Prostate gland (tissue), 2 donors: ENCODE measurements at regions not wholly inside any gene's neighbourhood (a gene's known extent, or its start where the extent isn't known, plus 50 kb on each side); places are given as distances from the start of the nearest gene placed in this dataset.

Experiments used
- DNase-seq: peaks from one replicate; pipeline ENCODE4 v3.0.0-alpha.2; 2019; ENCODE audit warnings: low spot score
- H3K27ac ChIP-seq, 2 donors: fragments of 200-600 bp; sonication (generic); 2 replicates each; pipeline ENCODE4 v1.5.1; 2017 to 2019
- H3K27me3 ChIP-seq: fragments of 200-600 bp; sonication (generic); replicated peaks from 2 replicates; pipeline ENCODE4 v1.5.1; 2019; ENCODE audit not compliant: insufficient read depth
- H3K36me3 ChIP-seq, 2 donors: fragments of 200-600 bp; sonication (generic); 1 replicate in 1 of 2; 2 replicates in 1 of 2; pipeline versions ENCODE4 v1.5.1 to v1.8.1; 2017 to 2019
- H3K4me1 ChIP-seq: fragments of 200-600 bp; sonication (generic); replicated peaks from 2 replicates; pipeline ENCODE4 v1.5.1; 2019
- H3K4me3 ChIP-seq, 2 donors: fragments of 200-600 bp; sonication (generic); 2 replicates each; pipeline ENCODE4 v1.5.1; 2017 to 2019
- H3K9me3 ChIP-seq: fragments of 200-600 bp; sonication (generic); 2 replicates; pipeline ENCODE4 v1.5.1; 2017
- CTCF ChIP-seq, 4 experiments: fragments of 200-600 bp in 2 of 4; fragments of 450-650 bp in 2 of 4; sonication (generic) in 2 of 4; IDR thresholded peaks; 1 replicate in 3 of 4; 2 replicates in 1 of 4; pipeline ENCODE4 v1.5.1; 2016 to 2019; ENCODE audit warnings: antibody characterized with exemption in 4 of 4, mild to moderate bottlenecking in 2 of 4, moderate library complexity in 2 of 4
- POLR2A ChIP-seq: fragments of 450-650 bp; IDR thresholded peaks from one replicate; pipeline ENCODE4 v1.6.1; 2016; ENCODE audit warnings: antibody characterized with exemption, mild to moderate bottlenecking
- POLR2AphosphoS5 ChIP-seq: sonication (generic); formaldehyde crosslinking; IDR thresholded peaks from one replicate; pipeline ENCODE4 v1.6.1; 2017; ENCODE audit warnings: antibody characterized with exemption
- WGBS: methylation state at CpG from one replicate; pipeline ENCODE4 v1.1.5; 2018; 5-methylcytosine and 5-hydroxymethylcytosine counted together
- intact Hi-C: fragments of 100-400 bp; cut with DNase I; formaldehyde crosslinking; loops from one replicate; pipeline ENCODE4 v1.14.2; 2022

GRCh38 chr9:80251778-80252177, 680.0 kb downstream of the TLE4 start:
- DNase-seq, result no peak
- intact Hi-C loops, result no loop called here
- no peak for TF ChIP-seq CTCF (IDR thresholded peaks at IDR 0.05)
- no peak overlapping the region for H3K4me3 ChIP-seq
- H3K9me3 ChIP-seq, result no peaks in the 10 kb centered on the region
- H3K4me1 ChIP-seq, result no peaks in the 10 kb centered on the region
- H3K27me3 ChIP-seq, result no peaks in the 10 kb centered on the region
- WGBS, result 55% methylated on average over 4 of the region's 6 CpGs
- H3K27ac ChIP-seq, result no peak overlapping the region
- no peaks in the 10 kb centered on the region for H3K36me3 ChIP-seq

GRCh38 chr9:80242022-80242421, 670.3 kb downstream of the TLE4 start:
- WGBS, result 68% methylated on average over 2 of the region's 2 CpGs
- H3K36me3 ChIP-seq, result no peaks in the 10 kb centered on the region
- TF ChIP-seq POLR2AphosphoS5, result no peak
- TF ChIP-seq POLR2A, result no peak
- TF ChIP-seq CTCF (IDR thresholded peaks at IDR 0.05), result no peak
- DNase-seq, result no peak
- H3K4me3 ChIP-seq, result no peak overlapping the region
- H3K27ac ChIP-seq, result no peak overlapping the region
- intact Hi-C loops, result no loop called here
- H3K4me1 ChIP-seq, result no peaks in the 10 kb centered on the region
- no peaks in the 10 kb centered on the region for H3K27me3 ChIP-seq
- H3K9me3 ChIP-seq, result no peaks in the 10 kb centered on the region

- H3K27me3 ChIP-seq, result no peaks in the 10 kb centered on the region
- DNase-seq, result no peak
- no peaks in the 10 kb centered on the region for H3K9me3 ChIP-seq
- H3K27ac ChIP-seq, result no peak overlapping the region
- no peaks in the 10 kb centered on the region for H3K4me1 ChIP-seq
- WGBS, result 89% methylated on average over 1 of the region's 1 CpG
- H3K36me3 ChIP-seq, result no peaks in the 10 kb centered on the region
- no peak for TF ChIP-seq POLR2A
- no peak for TF ChIP-seq CTCF (IDR thresholded peaks at IDR 0.05)
- no peak for TF ChIP-seq POLR2AphosphoS5
- intact Hi-C loops, result no loop called here
- H3K4me3 ChIP-seq, result no peak overlapping the region
Observed at GRCh38 chr9:80235752-80236151, 664.0 kb downstream of the TLE4 start.

- TF ChIP-seq CTCF (IDR thresholded peaks at IDR 0.05) (no peak), POLR2AphosphoS5 (no peak), POLR2A (no peak)
- DNase-seq, result no peak
- Histone ChIP-seq H3K36me3 (no peaks in the 10 kb centered on the region), H3K9me3 (no peaks in the 10 kb centered on the region), H3K27me3 (no peaks in the 10 kb centered on the region), H3K4me3 (no peak overlapping the region), H3K27ac (no peak overlapping the region), H3K4me1 (no peaks in the 10 kb centered on the region)
- WGBS, result 48% methylated on average over 2 of the region's 2 CpGs
- intact Hi-C loops, result no loop called here
Observed at GRCh38 chr9:80233906-80234305, 662.1 kb downstream of the TLE4 start.

- intact Hi-C loops, result no loop called here
- WGBS, result 62% methylated on average over 1 of the region's 1 CpG
- no peak overlapping the region for H3K4me3 ChIP-seq
- H3K4me1 ChIP-seq, result no peaks in the 10 kb centered on the region
- no peak for DNase-seq
- H3K36me3 ChIP-seq, result no peaks in the 10 kb centered on the region
- no peaks in the 10 kb centered on the region for H3K27me3 ChIP-seq
- H3K27ac ChIP-seq, result no peak overlapping the region
- no peaks in the 10 kb centered on the region for H3K9me3 ChIP-seq
- no peak for TF ChIP-seq CTCF (IDR thresholded peaks at IDR 0.05)
- no peak for TF ChIP-seq POLR2AphosphoS5
- no peak for TF ChIP-seq POLR2A
Observed at GRCh38 chr9:80233102-80233843, 661.5 kb downstream of the TLE4 start.
